DND-41 (cell line): ENCODE measurements at regions not wholly inside any gene's neighbourhood (a gene's known extent, or its start where the extent isn't known, plus 50 kb on each side); places are given as distances from the start of the nearest gene placed in this dataset.

ENCODE experiments used
- ATAC-seq: fragments of 200-7000 bp; cut with Tn5 transposase; 3 replicates; pipeline ENCODE4 v1.9.1; 2021; ENCODE audit warnings: low read depth; ENCODE audit not compliant: insufficient read depth
- DNase-seq: peaks from one replicate; pipeline ENCODE4 v3.0.0-alpha.2; 2020
- H2AFZ ChIP-seq: 2 replicates; pipeline ENCODE4 v1.6.0; 2012; ENCODE audit warnings: low read depth, low read length
- H3K27ac ChIP-seq: 2 replicates; pipeline ENCODE4 v1.5.1; 2012; ENCODE audit warnings: low read length, inconsistent platforms
- H3K27me3 ChIP-seq: fragments of 200-600 bp; sonication (generic); 2 replicates; pipeline ENCODE4 v1.6.0; 2012; ENCODE audit warnings: low read length, mild to moderate bottlenecking, inconsistent platforms; ENCODE audit not compliant: insufficient read depth, poor library complexity
- H3K36me3 ChIP-seq: 2 replicates; pipeline ENCODE4 v1.5.1; 2012; ENCODE audit warnings: low read length, inconsistent platforms; ENCODE audit not compliant: insufficient read depth
- H3K4me1 ChIP-seq: 2 replicates; pipeline ENCODE4 v1.5.1; 2012; ENCODE audit warnings: mild to moderate bottlenecking, low read length; ENCODE audit not compliant: insufficient read depth
- H3K4me2 ChIP-seq: 2 replicates; pipeline ENCODE4 v1.6.0; 2012; ENCODE audit warnings: mild to moderate bottlenecking, moderate library complexity, low read length, inconsistent platforms; ENCODE audit not compliant: insufficient read depth
- H3K4me3 ChIP-seq, 2 experiments: fragments of 200-600 bp in 1 of 2; shearing (Covaris generic) in 1 of 2; 2 replicates each; pipeline ENCODE4 v1.5.1; 2012 to 2016; ENCODE audit warnings: inconsistent platforms in 2 of 2, low read length in 2 of 2, mild to moderate bottlenecking in 2 of 2, low read depth in 1 of 2, moderate library complexity in 1 of 2
- H3K79me2 ChIP-seq: 2 replicates; pipeline ENCODE4 v1.6.0; 2012; ENCODE audit warnings: low read length, inconsistent platforms; ENCODE audit not compliant: insufficient read depth
- H3K9ac ChIP-seq: 2 replicates; pipeline ENCODE4 v1.6.0; 2012; ENCODE audit warnings: low read depth, mild to moderate bottlenecking, inconsistent platforms, low read length, moderate library complexity
- H3K9me3 ChIP-seq: 2 replicates; pipeline ENCODE4 v1.5.1; 2012; ENCODE audit warnings: low read length, moderate library complexity, mild to moderate bottlenecking, inconsistent platforms; ENCODE audit not compliant: insufficient read depth, severe bottlenecking
- H4K20me1 ChIP-seq: 2 replicates; pipeline ENCODE4 v1.6.0; 2012; ENCODE audit warnings: low read length; ENCODE audit not compliant: insufficient read depth
- CTCF ChIP-seq: IDR thresholded peaks from 2 replicates; pipeline ENCODE4 v1.5.1; 2012; ENCODE audit warnings: borderline replicate concordance, low read length, moderate library complexity, mild to moderate bottlenecking; ENCODE audit not compliant: poor library complexity, severe bottlenecking; ENCODE audit errors: extremely low read depth
- EZH2 ChIP-seq: IDR thresholded peaks from 3 replicates; pipeline ENCODE4 v1.6.1; 2012; ENCODE audit warnings: borderline replicate concordance, low read depth, mild to moderate bottlenecking, moderate library complexity, low read length, inconsistent platforms; ENCODE audit not compliant: severe bottlenecking

- H4K20me1 ChIP-seq = no peaks in the 10 kb centered on the region
- H3K4me3 ChIP-seq = no peak overlapping the region
- no peaks in the 10 kb centered on the region for H3K36me3 ChIP-seq
- no peaks in the 10 kb centered on the region for H3K79me2 ChIP-seq
- no peaks in the 10 kb centered on the region for H3K4me1 ChIP-seq
- H3K9ac ChIP-seq = no peak overlapping the region
- no peak for DNase-seq
- H3K27ac ChIP-seq = no peak overlapping the region
- no peak for TF ChIP-seq EZH2
- TF ChIP-seq CTCF = no peak
- ATAC-seq = no peak
- H2AFZ ChIP-seq = no peak overlapping the region
- no peak overlapping the region for H3K4me2 ChIP-seq
- no peaks in the 10 kb centered on the region for H3K9me3 ChIP-seq
- H3K27me3 ChIP-seq = no peaks in the 10 kb centered on the region
Observed at GRCh38 chr9:28799876-28800275, 1226.6 kb upstream of the C9orf72 start.

GRCh38 chr9:28801144-28801799 is 1228.0 kb upstream of the C9orf72 start:
- Histone ChIP-seq H3K27ac (no peak overlapping the region), H3K4me1 (no peaks in the 10 kb centered on the region), H2AFZ (no peak overlapping the region), H3K27me3 (no peaks in the 10 kb centered on the region), H3K9me3 (no peaks in the 10 kb centered on the region), H3K4me3 (no peak overlapping the region), H3K36me3 (no peaks in the 10 kb centered on the region), H3K79me2 (no peaks in the 10 kb centered on the region), H3K4me2 (no peak overlapping the region), H4K20me1 (no peaks in the 10 kb centered on the region), H3K9ac (no peak overlapping the region)
- TF ChIP-seq EZH2 (no peak), CTCF (no peak)
- ATAC-seq = no peak
- no peak for DNase-seq

- H3K79me2 ChIP-seq = no peaks in the 10 kb centered on the region
- no peak overlapping the region for H2AFZ ChIP-seq
- H3K27ac ChIP-seq = no peak overlapping the region
- TF ChIP-seq CTCF = no peak
- TF ChIP-seq EZH2 = no peak
- H3K4me1 ChIP-seq = no peaks in the 10 kb centered on the region
- H3K4me3 ChIP-seq = no peak overlapping the region
- no peaks in the 10 kb centered on the region for H3K27me3 ChIP-seq
- no peak overlapping the region for H3K9ac ChIP-seq
- no peaks in the 10 kb centered on the region for H3K36me3 ChIP-seq
- H3K4me2 ChIP-seq = no peak overlapping the region
- no peak for DNase-seq
- no peaks in the 10 kb centered on the region for H3K9me3 ChIP-seq
- no peaks in the 10 kb centered on the region for H4K20me1 ChIP-seq
- ATAC-seq = no peak
Observed at GRCh38 chr9:28805197-28805596, 1231.9 kb upstream of the C9orf72 start.

- DNase-seq (no peak), ATAC-seq (no peak)
- no peaks in the 10 kb centered on the region for H3K27me3 ChIP-seq
- TF ChIP-seq CTCF (no peak), EZH2 (no peak)
- H3K36me3 ChIP-seq = no peaks in the 10 kb centered on the region
- H3K27ac ChIP-seq = no peak overlapping the region
- H3K4me1 ChIP-seq = no peaks in the 10 kb centered on the region
- H3K9me3 ChIP-seq = no peaks in the 10 kb centered on the region
- no peak overlapping the region for H3K4me3 ChIP-seq
- no peaks in the 10 kb centered on the region for H3K79me2 ChIP-seq
- H4K20me1 ChIP-seq = no peaks in the 10 kb centered on the region
- H2AFZ ChIP-seq = no peak overlapping the region
- no peak overlapping the region for H3K9ac ChIP-seq
- H3K4me2 ChIP-seq = no peak overlapping the region
Observed at GRCh38 chr9:28808042-28808441, 1234.8 kb upstream of the C9orf72 start.
